ENCODE measurements at regions not wholly inside any gene's neighbourhood (a gene's known extent, or its start where the extent isn't known, plus 50 kb on each side); places are given as distances from the start of the nearest gene placed in this dataset.

- no peak overlapping the region for H3K4me3 ChIP-seq (ENCODE audit: low read depth, low read length, poor library complexity, severe bottlenecking)
- no peak for DNase-seq (ENCODE audit: low spot score)
- TF ChIP-seq EZH2 (IDR thresholded peaks at IDR 0.05; ENCODE audit: borderline replicate concordance, low read depth, low read length, poor library complexity, severe bottlenecking): no peak
- no peak for TF ChIP-seq CTCF (conservative IDR thresholded peaks at IDR 0.05; ENCODE audit: low read depth, low read length)
- ChIA-PET POLR2A (ENCODE audit: low non-redundant PET) (no interaction called here), CTCF (interaction anchor here (0.6 kb wide), 1 partner anchor 35 kb away, joined by 3 read pairs; no protein-coding TSS in a partner anchor)
- peaks cover 36% of the 10 kb centered on the region for H3K27me3 ChIP-seq (replicated peaks; ENCODE audit: insufficient read depth, low read depth, low read length, poor library complexity)
- H3K36me3 ChIP-seq (ENCODE audit: insufficient read depth, low read length, poor library complexity, severe bottlenecking): no peaks in the 10 kb centered on the region
- no peaks in the 10 kb centered on the region for H3K9me3 ChIP-seq (ENCODE audit: low read depth, low read length, poor library complexity, severe bottlenecking)
- H3K27ac ChIP-seq (ENCODE audit: low read depth, low read length, poor library complexity, severe bottlenecking): no peak overlapping the region
- no peaks in the 10 kb centered on the region for H3K4me1 ChIP-seq (ENCODE audit: insufficient read depth, low read length, poor library complexity, severe bottlenecking)
- intact Hi-C loops (cut with micrococcal nuclease; ENCODE audit: unreplicated experiment): no loop called here
- no TSS peak for BruUV-seq (replicated peaks)
These were observed 178.3 kb downstream of the DEPDC1B start for GRCh38 chr5:60521376-60522291.

GRCh38 chr5:60520451-60521227 is 179.3 kb downstream of the DEPDC1B start:
- Histone ChIP-seq H3K27me3 (replicated peaks; ENCODE audit: insufficient read depth, low read depth, low read length, poor library complexity) (peaks cover 34% of the 10 kb centered on the region), H3K27ac (ENCODE audit: low read depth, low read length, poor library complexity, severe bottlenecking) (no peak overlapping the region)
- CTCF ChIA-PET: no interaction called here

DNA sequence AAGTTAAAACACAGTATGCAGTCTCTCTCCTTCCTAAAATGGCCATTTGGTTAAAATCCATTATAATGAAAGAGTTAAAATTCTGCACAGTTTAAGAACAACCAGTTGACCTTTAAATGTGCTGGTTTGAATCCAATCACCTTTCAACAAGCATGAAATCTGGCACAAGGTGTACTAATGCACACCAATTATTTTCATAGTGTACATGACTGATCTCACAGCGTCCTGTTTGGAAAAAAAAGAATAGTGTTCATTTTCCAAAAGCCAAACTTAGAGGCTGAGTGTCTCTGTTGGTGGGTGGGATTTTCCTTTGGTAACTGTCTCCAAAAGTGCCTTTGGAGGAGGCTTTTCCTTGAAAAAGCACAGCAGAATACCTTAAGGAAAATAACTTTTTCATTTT is 180.6 kb downstream of the DEPDC1B start:
- POLR2A ChIA-PET (ENCODE audit: low non-redundant PET): no interaction called here
- H3K27ac ChIP-seq (ENCODE audit: low read depth, low read length, poor library complexity, severe bottlenecking): no peak overlapping the region
- no peaks in the 10 kb centered on the region for H3K4me1 ChIP-seq (ENCODE audit: insufficient read depth, low read length, poor library complexity, severe bottlenecking)
- no peaks in the 10 kb centered on the region for H3K9me3 ChIP-seq (ENCODE audit: low read depth, low read length, poor library complexity, severe bottlenecking)
- CTCF ChIA-PET: no interaction called here
- no TSS peak for BruUV-seq (replicated peaks)
- intact Hi-C loops (cut with micrococcal nuclease; ENCODE audit: unreplicated experiment): no loop called here
- TF ChIP-seq EZH2 (IDR thresholded peaks at IDR 0.05; ENCODE audit: borderline replicate concordance, low read depth, low read length, poor library complexity, severe bottlenecking) (no peak), CTCF (conservative IDR thresholded peaks at IDR 0.05; ENCODE audit: low read depth, low read length) (no peak)
- H3K27me3 ChIP-seq (replicated peaks; ENCODE audit: insufficient read depth, low read depth, low read length, poor library complexity): peaks cover 39% of the 10 kb centered on the region
- H3K36me3 ChIP-seq (ENCODE audit: insufficient read depth, low read length, poor library complexity, severe bottlenecking): no peaks in the 10 kb centered on the region
- no peak for DNase-seq (ENCODE audit: low spot score)
- no peak overlapping the region for H3K4me3 ChIP-seq (ENCODE audit: low read depth, low read length, poor library complexity, severe bottlenecking)

More at GRCh38 chr5:60520451-60521227, 179.3 kb downstream of the DEPDC1B start:
- DNase-seq (ENCODE audit: low spot score): no peak
- Histone ChIP-seq H3K9me3 (ENCODE audit: low read depth, low read length, poor library complexity, severe bottlenecking) (no peaks in the 10 kb centered on the region), H3K4me1 (ENCODE audit: insufficient read depth, low read length, poor library complexity, severe bottlenecking) (no peaks in the 10 kb centered on the region), H3K4me3 (ENCODE audit: low read depth, low read length, poor library complexity, severe bottlenecking) (no peak overlapping the region), H3K36me3 (ENCODE audit: insufficient read depth, low read length, poor library complexity, severe bottlenecking) (no peaks in the 10 kb centered on the region)
- TF ChIP-seq CTCF (conservative IDR thresholded peaks at IDR 0.05; ENCODE audit: low read depth, low read length): no peak
- TF ChIP-seq EZH2 (IDR thresholded peaks at IDR 0.05; ENCODE audit: borderline replicate concordance, low read depth, low read length, poor library complexity, severe bottlenecking): no peak
- intact Hi-C loops (cut with micrococcal nuclease; ENCODE audit: unreplicated experiment): no loop called here
- BruUV-seq (replicated peaks): no TSS peak
- POLR2A ChIA-PET (ENCODE audit: low non-redundant PET): no interaction called here

Measured in A673 (cell line).